GM10266 (cell line): ENCODE measurements at regions not wholly inside any gene's neighbourhood (a gene's known extent, or its start where the extent isn't known, plus 50 kb on each side); places are given as distances from the start of the nearest gene placed in this dataset.

Source experiments
- DNase-seq: peaks from one replicate; pipeline ENCODE4 v3.0.0; 2012; ENCODE audit errors: extremely low spot score
- TF ChIP-seq, protein P1 (sequence below): IDR thresholded peaks from 2 replicates; pipeline ENCODE4 v1.5.1; 2012; ENCODE audit warnings: mild to moderate bottlenecking, low read depth; ENCODE audit not compliant: control insufficient read depth, insufficient read depth; ENCODE audit errors: missing control alignments

DNA sequence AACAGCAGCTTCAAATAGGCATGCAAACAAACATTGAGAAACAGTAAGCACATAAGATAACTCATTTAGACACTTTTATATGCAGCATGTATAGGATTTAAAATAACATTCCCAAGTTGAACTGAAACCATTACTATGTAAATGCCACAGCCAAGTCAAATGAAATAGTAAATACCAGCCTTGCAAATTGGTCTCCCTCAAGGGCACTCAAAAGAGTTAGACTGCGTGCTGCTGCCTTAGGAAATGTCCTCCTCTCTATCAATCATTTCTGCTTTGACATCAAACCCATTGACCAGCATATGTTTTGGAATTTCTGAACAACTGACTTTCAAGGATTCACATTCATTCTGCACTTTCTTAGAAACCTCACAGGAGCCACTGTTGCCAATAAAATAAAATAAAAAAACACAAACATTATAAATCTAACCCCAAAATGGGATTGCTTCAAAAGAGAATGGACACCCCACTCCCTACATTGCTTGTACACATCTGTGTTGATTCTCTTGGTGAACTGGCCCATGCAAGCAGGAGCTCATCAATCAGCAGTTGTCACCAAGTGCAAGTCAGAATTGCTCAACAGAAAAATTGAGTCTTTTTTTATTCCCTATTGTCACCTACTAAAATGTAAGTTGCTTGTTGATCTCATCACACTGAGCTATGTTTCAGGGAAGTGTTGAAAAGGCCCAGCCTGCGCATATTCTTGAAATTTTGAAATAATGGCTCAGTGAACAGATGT, 256.2 kb downstream of the DAD1 start:
- no peak for DNase-seq
- TF ChIP-seq, protein P1, sequence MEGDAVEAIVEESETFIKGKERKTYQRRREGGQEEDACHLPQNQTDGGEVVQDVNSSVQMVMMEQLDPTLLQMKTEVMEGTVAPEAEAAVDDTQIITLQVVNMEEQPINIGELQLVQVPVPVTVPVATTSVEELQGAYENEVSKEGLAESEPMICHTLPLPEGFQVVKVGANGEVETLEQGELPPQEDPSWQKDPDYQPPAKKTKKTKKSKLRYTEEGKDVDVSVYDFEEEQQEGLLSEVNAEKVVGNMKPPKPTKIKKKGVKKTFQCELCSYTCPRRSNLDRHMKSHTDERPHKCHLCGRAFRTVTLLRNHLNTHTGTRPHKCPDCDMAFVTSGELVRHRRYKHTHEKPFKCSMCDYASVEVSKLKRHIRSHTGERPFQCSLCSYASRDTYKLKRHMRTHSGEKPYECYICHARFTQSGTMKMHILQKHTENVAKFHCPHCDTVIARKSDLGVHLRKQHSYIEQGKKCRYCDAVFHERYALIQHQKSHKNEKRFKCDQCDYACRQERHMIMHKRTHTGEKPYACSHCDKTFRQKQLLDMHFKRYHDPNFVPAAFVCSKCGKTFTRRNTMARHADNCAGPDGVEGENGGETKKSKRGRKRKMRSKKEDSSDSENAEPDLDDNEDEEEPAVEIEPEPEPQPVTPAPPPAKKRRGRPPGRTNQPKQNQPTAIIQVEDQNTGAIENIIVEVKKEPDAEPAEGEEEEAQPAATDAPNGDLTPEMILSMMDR = no peak

DNA sequence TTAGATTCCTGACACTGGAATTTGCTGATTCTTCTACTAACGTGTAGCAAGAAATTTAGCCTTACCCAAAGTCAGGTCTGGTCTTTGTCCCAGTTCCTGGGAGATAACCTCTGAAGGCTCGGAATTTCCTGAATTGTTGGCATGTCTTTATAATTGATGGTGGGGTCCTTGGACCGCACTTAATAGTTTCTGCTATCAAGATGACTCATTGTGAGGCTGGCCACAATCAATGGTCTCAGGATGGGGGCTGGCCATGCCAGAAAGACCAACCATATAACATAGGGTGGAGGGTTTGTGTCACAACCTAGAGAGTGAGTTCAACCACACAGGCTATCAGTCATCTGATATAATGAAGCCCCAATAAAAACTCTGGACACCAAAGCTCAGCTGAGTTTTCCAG, 259.7 kb downstream of the DAD1 start:
- TF ChIP-seq, protein P1 = no peak
- DNase-seq = no peak

DNA sequence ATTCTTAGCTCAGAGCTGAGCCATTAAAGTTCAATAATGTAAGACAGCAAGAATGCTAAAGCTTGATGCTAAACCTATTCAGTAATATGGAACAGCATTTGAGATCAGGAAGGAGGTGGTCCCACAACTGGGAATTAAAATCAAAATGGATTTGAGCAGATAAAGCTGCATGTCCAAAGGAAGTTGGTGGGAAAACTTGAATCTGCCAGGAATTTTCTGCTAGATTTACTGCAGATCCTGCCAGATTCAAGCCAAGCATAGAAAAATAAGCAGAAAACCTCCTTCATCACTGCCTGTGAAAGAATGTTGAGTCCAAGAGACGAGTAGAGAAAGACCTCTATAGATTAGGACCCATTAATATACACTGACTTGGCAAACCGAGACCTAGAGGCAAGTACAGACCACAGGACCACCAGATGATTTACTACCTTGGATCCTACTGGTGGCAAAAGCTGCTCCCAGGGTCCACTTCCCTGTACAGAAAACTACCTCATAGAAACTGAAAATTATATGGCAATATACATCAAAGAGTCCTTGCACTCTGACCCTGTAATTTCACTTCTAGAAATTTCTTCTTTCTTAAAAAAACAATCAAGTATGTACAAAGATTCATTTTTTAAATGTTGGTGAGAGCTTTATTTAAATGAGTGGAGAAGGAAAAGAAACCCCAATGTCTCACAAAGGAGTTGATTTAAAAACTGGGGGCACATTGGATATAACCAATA, 263.2 kb downstream of the DAD1 start:
- TF ChIP-seq, protein P1 = no peak
- no peak for DNase-seq

DNA sequence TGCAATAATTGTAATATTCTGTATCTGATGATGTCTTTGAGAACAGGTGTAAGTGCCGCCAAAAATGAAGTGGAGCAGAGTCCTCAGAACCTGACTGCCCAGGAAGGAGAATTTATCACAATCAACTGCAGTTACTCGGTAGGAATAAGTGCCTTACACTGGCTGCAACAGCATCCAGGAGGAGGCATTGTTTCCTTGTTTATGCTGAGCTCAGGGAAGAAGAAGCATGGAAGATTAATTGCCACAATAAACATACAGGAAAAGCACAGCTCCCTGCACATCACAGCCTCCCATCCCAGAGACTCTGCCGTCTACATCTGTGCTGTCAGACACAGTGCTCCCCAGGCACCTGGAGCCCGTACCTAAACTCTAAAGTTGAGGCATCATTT, 268.7 kb downstream of the DAD1 start:
- DNase-seq = no peak
- TF ChIP-seq, protein P1 = peak; percentile 17

DNA sequence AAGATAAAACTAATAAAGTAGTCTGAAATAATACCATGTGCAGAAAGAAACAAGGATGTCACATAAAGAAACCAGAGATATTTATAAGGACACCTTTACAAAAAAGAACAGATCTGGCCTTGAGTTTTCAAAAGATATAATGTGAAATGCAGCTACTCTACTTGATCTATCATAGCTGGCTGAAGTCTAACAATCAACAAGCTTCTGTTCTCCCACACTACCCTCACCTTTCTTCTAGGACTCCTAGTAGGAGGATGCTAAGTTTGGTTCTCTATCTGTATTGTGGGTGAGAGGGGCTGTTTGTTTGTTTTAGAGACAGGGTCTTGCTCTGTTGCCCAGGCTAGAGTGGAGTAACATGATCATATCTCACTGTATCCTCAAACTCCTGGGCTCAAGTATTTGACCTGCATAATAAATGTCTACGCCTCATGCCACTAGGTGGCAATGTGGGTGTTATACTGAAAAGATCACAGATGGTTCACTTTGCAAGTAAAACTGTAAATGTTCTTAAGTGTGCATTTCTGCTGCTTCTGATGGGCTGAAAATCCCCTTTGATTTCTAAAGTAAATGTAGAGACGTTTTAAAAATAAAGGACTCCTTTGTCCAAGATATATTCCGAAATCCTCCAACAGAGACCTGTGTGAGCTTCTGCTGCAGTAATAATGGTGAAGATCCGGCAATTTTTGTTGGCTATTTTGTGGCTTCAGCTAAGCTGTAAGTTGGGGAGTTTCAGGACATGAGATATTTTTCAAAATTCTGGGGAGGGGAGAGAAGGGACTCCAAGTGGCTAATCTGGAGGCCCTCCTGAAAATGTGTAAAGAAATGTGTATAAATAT, 269.3 kb downstream of the DAD1 start:
- TF ChIP-seq, protein P1 = peak; percentile 87
- DNase-seq = peak; percentile 44

DNA sequence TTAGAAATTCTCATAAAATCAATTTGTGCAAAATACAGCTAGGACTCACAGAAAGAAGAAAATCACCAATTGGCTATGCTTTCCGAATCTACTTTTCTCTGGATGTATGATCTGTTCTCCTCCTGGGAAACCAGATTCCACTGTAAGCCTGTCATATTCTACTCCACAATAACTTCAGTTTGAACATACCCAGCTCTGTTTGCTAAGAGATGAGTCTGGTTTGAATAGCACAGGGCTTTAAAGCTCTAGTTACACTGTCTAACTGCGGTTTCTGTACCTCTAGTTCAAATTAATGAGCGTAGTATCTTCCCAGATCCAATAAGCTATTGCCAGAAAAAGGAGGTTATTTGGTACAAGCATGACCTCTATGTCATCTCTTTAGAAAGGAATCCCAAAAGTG, 270.1 kb downstream of the DAD1 start:
- DNase-seq = no peak
- TF ChIP-seq, protein P1 = no peak
